SK-N-SH (cell line): ENCODE measurements at regions not wholly inside any gene's neighbourhood (a gene's known extent, or its start where the extent isn't known, plus 50 kb on each side); places are given as distances from the start of the nearest gene placed in this dataset.

Source experiments
- CTCF ChIA-PET: fragments of 300-600, 350-600 bp; formaldehyde crosslinking; extraction: SDS; loops from one replicate; lab custom pipeline; 2021; lab: Yijun Ruan, JAX
- POLR2A ChIA-PET: fragments of 350-600 bp; sonication (Branson Sonifier 250); formaldehyde crosslinking; extraction: SDS; loops from one replicate; lab custom pipeline; 2020; ENCODE audit warnings: antibody characterized with exemption, inconsistent platforms; lab: Yijun Ruan, JAX
- DNase-seq: peaks from one replicate; pipeline ENCODE4 v3.0.0; 2012
- H2AFZ ChIP-seq: fragments of 200-600 bp; sonication (generic); 2 replicates; pipeline ENCODE4 v1.8.1; 2016; ENCODE audit warnings: antibody characterized with exemption, mild to moderate bottlenecking, low read depth
- H3F3A ChIP-seq: fragments of 200-600 bp; sonication (generic); replicated peaks from 2 replicates; pipeline ENCODE3; 2016; ENCODE audit warnings: antibody characterized with exemption, mild to moderate bottlenecking; ENCODE audit not compliant: insufficient read depth
- H3K27ac ChIP-seq, 2 experiments: fragments of 200-500 bp in 1 of 2; fragments of 200-600 bp in 1 of 2; sonication (Bioruptor generic) in 1 of 2; sonication (generic), shearing (Covaris generic) in 1 of 2; 2 replicates each; pipeline versions ENCODE4 v1.5.1 to v1.6.1; 2014 to 2016; ENCODE audit warnings: low read depth in 2 of 2, inconsistent platforms in 1 of 2, low read length in 1 of 2, mild to moderate bottlenecking in 1 of 2, mixed read lengths in 1 of 2
- H3K27me3 ChIP-seq: fragments of 200-600 bp; sonication (generic), shearing (Covaris generic); 2 replicates; pipeline ENCODE4 v1.6.1; 2016; ENCODE audit warnings: mixed run types; ENCODE audit not compliant: insufficient read depth
- H3K36me3 ChIP-seq, 2 experiments: fragments of 200-500 bp in 1 of 2; fragments of 200-600 bp in 1 of 2; sonication (Bioruptor generic) in 1 of 2; sonication (generic) in 1 of 2; replicated peaks in 1 of 2; 2 replicates each; pipeline versions ENCODE3 to v1.5.1; 2014 to 2016; ENCODE audit warnings: low read length in 1 of 2, mild to moderate bottlenecking in 1 of 2; ENCODE audit not compliant: insufficient read depth in 2 of 2, control insufficient read depth in 1 of 2
- H3K4me1 ChIP-seq, 2 experiments: fragments of 200-500 bp in 1 of 2; fragments of 200-600 bp in 1 of 2; sonication (Bioruptor generic) in 1 of 2; sonication (generic), shearing (Covaris generic) in 1 of 2; 2 replicates each; pipeline versions ENCODE4 v1.5.1 to v1.6.1; 2014 to 2016; ENCODE audit warnings: low read depth in 1 of 2, low read length in 1 of 2, mixed run types in 1 of 2; ENCODE audit not compliant: insufficient read depth in 2 of 2, control insufficient read depth in 1 of 2
- H3K4me2 ChIP-seq: fragments of 200-600 bp; sonication (generic), shearing (Covaris generic); 2 replicates; pipeline ENCODE4 v1.6.1; 2017; ENCODE audit warnings: mixed run types
- H3K4me3 ChIP-seq, 2 experiments: fragments of 200-500 bp in 1 of 2; fragments of 200-600 bp in 1 of 2; sonication (Bioruptor generic) in 1 of 2; sonication (generic), shearing (Covaris generic) in 1 of 2; 2 replicates each; pipeline versions ENCODE4 v1.5.1 to v1.8.1; 2014 to 2016; ENCODE audit warnings: low read depth in 2 of 2, inconsistent platforms in 1 of 2, low read length in 1 of 2, mild to moderate bottlenecking in 1 of 2, mixed read lengths in 1 of 2, moderate library complexity in 1 of 2
- H3K79me2 ChIP-seq: fragments of 200-600 bp; sonication (generic); 2 replicates; pipeline ENCODE4 v1.8.1; 2017; ENCODE audit warnings: mild to moderate bottlenecking; ENCODE audit not compliant: insufficient read depth
- H3K9ac ChIP-seq: fragments of 200-600 bp; sonication (generic); 2 replicates; pipeline ENCODE4 v1.6.1; 2017; ENCODE audit warnings: mixed run types
- H3K9me2 ChIP-seq: fragments of 200-600 bp; sonication (generic); 2 replicates; pipeline ENCODE4 v1.6.1; 2017; ENCODE audit warnings: mixed run types
- H3K9me3 ChIP-seq: fragments of 200-600 bp; sonication (generic); 2 replicates; pipeline ENCODE4 v1.6.1; 2017; ENCODE audit warnings: mixed run types, mild to moderate bottlenecking, moderate library complexity
- H4K20me1 ChIP-seq: fragments of 200-600 bp; sonication (generic); 2 replicates; pipeline ENCODE4 v1.6.1; 2017; ENCODE audit warnings: mild to moderate bottlenecking, mixed run types; ENCODE audit not compliant: insufficient read depth
- ELF1 ChIP-seq: IDR thresholded peaks from 2 replicates; pipeline ENCODE4 v1.4.0; 2012
- EP300 ChIP-seq, 2 experiments: IDR thresholded peaks; 2 replicates each; pipeline versions ENCODE4 v1.4.0 to v1.6.1; 2012; ENCODE audit warnings: borderline replicate concordance in 1 of 2, low read depth in 1 of 2, low read length in 1 of 2
- FOXJ3 ChIP-seq: sonication (generic); formaldehyde crosslinking; IDR thresholded peaks from 2 replicates; pipeline ENCODE4 v1.5.1; 2020; ENCODE audit warnings: mild to moderate bottlenecking, missing genetic modification reagents
- GABPA ChIP-seq: IDR thresholded peaks from 2 replicates; pipeline ENCODE4 v1.4.0; 2012; ENCODE audit warnings: low read depth, mild to moderate bottlenecking
- JUND ChIP-seq: IDR thresholded peaks from 2 replicates; pipeline ENCODE4 v1.4.0; 2012
- MXI1 ChIP-seq: IDR thresholded peaks from 2 replicates; pipeline ENCODE4 v1.6.1; 2012; ENCODE audit warnings: mild to moderate bottlenecking, low read depth, low read length, improper control_type of control experiment
- NFIC ChIP-seq: IDR thresholded peaks from 2 replicates; pipeline ENCODE4 v1.4.0; 2012; ENCODE audit warnings: borderline replicate concordance
- POLR2AphosphoS5 ChIP-seq: IDR thresholded peaks from 2 replicates; pipeline ENCODE4 v1.6.1; 2012; ENCODE audit warnings: low read depth, low read length
- RAD21 ChIP-seq: IDR thresholded peaks from 2 replicates; pipeline ENCODE4 v1.6.1; 2012; ENCODE audit warnings: mild to moderate bottlenecking, low read length
- RCOR1 ChIP-seq: fragments of 150-350 bp; IDR thresholded peaks from 2 replicates; pipeline ENCODE4 v1.6.1; 2017; ENCODE audit warnings: antibody characterized with exemption, low read length
- REST ChIP-seq: IDR thresholded peaks from 2 replicates; pipeline ENCODE4 v1.6.1; 2012; ENCODE audit warnings: mild to moderate bottlenecking, low read depth, low read length, moderate library complexity
- RFX5 ChIP-seq: IDR thresholded peaks from 2 replicates; pipeline ENCODE4 v1.6.1; 2012; ENCODE audit warnings: mild to moderate bottlenecking, improper control_type of control experiment, low read length
- SIN3A ChIP-seq: IDR thresholded peaks from 2 replicates; pipeline ENCODE4 v1.6.1; 2012; ENCODE audit warnings: low read depth, mild to moderate bottlenecking, low read length, moderate library complexity, borderline replicate concordance
- TAF1 ChIP-seq: IDR thresholded peaks from 2 replicates; pipeline ENCODE4 v1.6.1; 2012; ENCODE audit warnings: low read depth, mild to moderate bottlenecking, low read length, moderate library complexity, borderline replicate concordance
- TEAD4 ChIP-seq: IDR thresholded peaks from 2 replicates; pipeline ENCODE4 v1.4.0; 2012; ENCODE audit warnings: mild to moderate bottlenecking, borderline replicate concordance; ENCODE audit not compliant: insufficient read depth
- ZBTB33 ChIP-seq: IDR thresholded peaks from 2 replicates; pipeline ENCODE4 v1.4.0; 2012; ENCODE audit warnings: low read depth, borderline replicate concordance
- WGBS: methylation state at CpG from one replicate; pipeline ENCODE4 v1.1.6; 2017; ENCODE audit warnings: low lambda C conversion rate; 5-methylcytosine and 5-hydroxymethylcytosine counted together
- TF ChIP-seq, protein P1 (sequence below): fragments of 150-350 bp; IDR thresholded peaks from 2 replicates; pipeline ENCODE4 v1.6.1; 2017; ENCODE audit warnings: antibody characterized with exemption, low read length, low read depth, borderline replicate concordance
- TF ChIP-seq, protein P2 (sequence below): fragments of 200-600 bp; sonication (generic); IDR thresholded peaks from 2 replicates; pipeline ENCODE4 v1.6.1; 2017; ENCODE audit warnings: antibody characterized with exemption, mild to moderate bottlenecking, moderate library complexity
- TF ChIP-seq, protein P3 (sequence below): fragments of 150-350 bp; IDR thresholded peaks from 2 replicates; pipeline ENCODE4 v1.6.1; 2016; ENCODE audit warnings: mild to moderate bottlenecking, low read depth, low read length
- TF ChIP-seq, protein P4 (sequence below): IDR thresholded peaks from 2 replicates; pipeline ENCODE4 v1.4.0; 2012; ENCODE audit warnings: low read depth, borderline replicate concordance

GRCh38 chr1:166391279-166392066 lies 224.7 kb upstream of the FAM78B start:
- no peak for DNase-seq
- H3K27me3 ChIP-seq = no peaks in the 10 kb centered on the region
- TF ChIP-seq FOXJ3 (no peak), GABPA (no peak), MXI1 (no peak), ZBTB33 (no peak), RFX5 (no peak), POLR2AphosphoS5 (no peak), TAF1 (no peak), EP300 (IDR thresholded peaks at IDR 0.05; ENCODE audit: borderline replicate concordance in 1 of 2, low read depth in 1 of 2, low read length in 1 of 2) (no peak), SIN3A (no peak), TEAD4 (no peak), RAD21 (no peak), REST (no peak), JUND (no peak), RCOR1 (no peak), NFIC (no peak), ELF1 (no peak)
- TF ChIP-seq, protein P1, sequence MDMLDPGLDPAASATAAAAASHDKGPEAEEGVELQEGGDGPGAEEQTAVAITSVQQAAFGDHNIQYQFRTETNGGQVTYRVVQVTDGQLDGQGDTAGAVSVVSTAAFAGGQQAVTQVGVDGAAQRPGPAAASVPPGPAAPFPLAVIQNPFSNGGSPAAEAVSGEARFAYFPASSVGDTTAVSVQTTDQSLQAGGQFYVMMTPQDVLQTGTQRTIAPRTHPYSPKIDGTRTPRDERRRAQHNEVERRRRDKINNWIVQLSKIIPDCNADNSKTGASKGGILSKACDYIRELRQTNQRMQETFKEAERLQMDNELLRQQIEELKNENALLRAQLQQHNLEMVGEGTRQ = no peak
- TF ChIP-seq, protein P2, sequence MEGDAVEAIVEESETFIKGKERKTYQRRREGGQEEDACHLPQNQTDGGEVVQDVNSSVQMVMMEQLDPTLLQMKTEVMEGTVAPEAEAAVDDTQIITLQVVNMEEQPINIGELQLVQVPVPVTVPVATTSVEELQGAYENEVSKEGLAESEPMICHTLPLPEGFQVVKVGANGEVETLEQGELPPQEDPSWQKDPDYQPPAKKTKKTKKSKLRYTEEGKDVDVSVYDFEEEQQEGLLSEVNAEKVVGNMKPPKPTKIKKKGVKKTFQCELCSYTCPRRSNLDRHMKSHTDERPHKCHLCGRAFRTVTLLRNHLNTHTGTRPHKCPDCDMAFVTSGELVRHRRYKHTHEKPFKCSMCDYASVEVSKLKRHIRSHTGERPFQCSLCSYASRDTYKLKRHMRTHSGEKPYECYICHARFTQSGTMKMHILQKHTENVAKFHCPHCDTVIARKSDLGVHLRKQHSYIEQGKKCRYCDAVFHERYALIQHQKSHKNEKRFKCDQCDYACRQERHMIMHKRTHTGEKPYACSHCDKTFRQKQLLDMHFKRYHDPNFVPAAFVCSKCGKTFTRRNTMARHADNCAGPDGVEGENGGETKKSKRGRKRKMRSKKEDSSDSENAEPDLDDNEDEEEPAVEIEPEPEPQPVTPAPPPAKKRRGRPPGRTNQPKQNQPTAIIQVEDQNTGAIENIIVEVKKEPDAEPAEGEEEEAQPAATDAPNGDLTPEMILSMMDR = no peak
- TF ChIP-seq, protein P3, sequence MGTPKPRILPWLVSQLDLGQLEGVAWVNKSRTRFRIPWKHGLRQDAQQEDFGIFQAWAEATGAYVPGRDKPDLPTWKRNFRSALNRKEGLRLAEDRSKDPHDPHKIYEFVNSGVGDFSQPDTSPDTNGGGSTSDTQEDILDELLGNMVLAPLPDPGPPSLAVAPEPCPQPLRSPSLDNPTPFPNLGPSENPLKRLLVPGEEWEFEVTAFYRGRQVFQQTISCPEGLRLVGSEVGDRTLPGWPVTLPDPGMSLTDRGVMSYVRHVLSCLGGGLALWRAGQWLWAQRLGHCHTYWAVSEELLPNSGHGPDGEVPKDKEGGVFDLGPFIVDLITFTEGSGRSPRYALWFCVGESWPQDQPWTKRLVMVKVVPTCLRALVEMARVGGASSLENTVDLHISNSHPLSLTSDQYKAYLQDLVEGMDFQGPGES = no peak
- TF ChIP-seq, protein P4, sequence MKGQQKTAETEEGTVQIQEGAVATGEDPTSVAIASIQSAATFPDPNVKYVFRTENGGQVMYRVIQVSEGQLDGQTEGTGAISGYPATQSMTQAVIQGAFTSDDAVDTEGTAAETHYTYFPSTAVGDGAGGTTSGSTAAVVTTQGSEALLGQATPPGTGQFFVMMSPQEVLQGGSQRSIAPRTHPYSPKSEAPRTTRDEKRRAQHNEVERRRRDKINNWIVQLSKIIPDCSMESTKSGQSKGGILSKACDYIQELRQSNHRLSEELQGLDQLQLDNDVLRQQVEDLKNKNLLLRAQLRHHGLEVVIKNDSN = no peak
- WGBS = 25% methylated on average over 5 of the region's 5 CpGs
- H3K36me3 ChIP-seq = no peaks in the 10 kb centered on the region
- peaks cover 0 to 5% of the 10 kb centered on the region in 2 experiments; a peak in 1 of 4 replicates for H3K4me1 ChIP-seq
- H3K27ac ChIP-seq = no peak overlapping the region
- no peak overlapping the region for H3K4me3 ChIP-seq
- no peak overlapping the region for H3K4me2 ChIP-seq
- no peak overlapping the region for H2AFZ ChIP-seq
- POLR2A ChIA-PET = no interaction called here
- H3K9ac ChIP-seq = no peak overlapping the region
- no peaks in the 10 kb centered on the region for H3K9me2 ChIP-seq
- no peaks in the 10 kb centered on the region for H3K9me3 ChIP-seq
- H3F3A ChIP-seq = no peaks in the 10 kb centered on the region
- no peaks in the 10 kb centered on the region for H3K79me2 ChIP-seq
- CTCF ChIA-PET = no interaction called here
- no peaks in the 10 kb centered on the region for H4K20me1 ChIP-seq
